ENCODE measurements at regions not wholly inside any gene's neighbourhood (a gene's known extent, or its start where the extent isn't known, plus 50 kb on each side); places are given as distances from the start of the nearest gene placed in this dataset.

- no peaks in the 10 kb centered on the region for H3K9me3 ChIP-seq
- intact Hi-C loops (cut with DNase I; ENCODE audit: low total_unique reads), result no loop called here
- no peak for TF ChIP-seq CTCF (IDR thresholded peaks at IDR 0.05)
- H3K36me3 ChIP-seq, result no peaks in the 10 kb centered on the region
- H3K27me3 ChIP-seq, result no peaks in the 10 kb centered on the region
- no peak for DNase-seq
- H3K4me1 ChIP-seq, result no peaks in the 10 kb centered on the region
- H3K4me3 ChIP-seq, result no peak overlapping the region
- no peak overlapping the region for H3K27ac ChIP-seq
Measured at GRCh38 chr12:97899956-97900355, 437.4 kb downstream of the RMST start.

- DNase-seq, result no peak
- Histone ChIP-seq H3K27me3 (no peaks in the 10 kb centered on the region), H3K4me1 (no peaks in the 10 kb centered on the region), H3K9me3 (no peaks in the 10 kb centered on the region), H3K36me3 (no peaks in the 10 kb centered on the region), H3K27ac (no peak overlapping the region), H3K4me3 (no peak overlapping the region)
- intact Hi-C loops (cut with DNase I; ENCODE audit: low total_unique reads), result no loop called here
- TF ChIP-seq CTCF (IDR thresholded peaks at IDR 0.05), result no peak
Measured at GRCh38 chr12:97903356-97903755, 440.8 kb downstream of the RMST start.

- Histone ChIP-seq H3K4me3 (no peak overlapping the region), H3K27me3 (no peaks in the 10 kb centered on the region), H3K36me3 (no peaks in the 10 kb centered on the region), H3K9me3 (no peaks in the 10 kb centered on the region), H3K4me1 (no peaks in the 10 kb centered on the region), H3K27ac (no peak overlapping the region)
- no peak for TF ChIP-seq CTCF (IDR thresholded peaks at IDR 0.05)
- DNase-seq, result no peak
- intact Hi-C loops (cut with DNase I; ENCODE audit: low total_unique reads), result no loop called here
Measured at GRCh38 chr12:97907504-97907903, 444.9 kb downstream of the RMST start.

- TF ChIP-seq CTCF (IDR thresholded peaks at IDR 0.05), result no peak
- H3K9me3 ChIP-seq, result no peaks in the 10 kb centered on the region
- intact Hi-C loops (cut with DNase I; ENCODE audit: low total_unique reads), result no loop called here
- H3K4me3 ChIP-seq, result no peak overlapping the region
- H3K27me3 ChIP-seq, result no peaks in the 10 kb centered on the region
- no peak for DNase-seq
- H3K27ac ChIP-seq, result no peak overlapping the region
- no peaks in the 10 kb centered on the region for H3K36me3 ChIP-seq
- no peaks in the 10 kb centered on the region for H3K4me1 ChIP-seq
Measured at GRCh38 chr12:97910559-97910958, 448.0 kb downstream of the RMST start.

- Histone ChIP-seq H3K36me3 (no peaks in the 10 kb centered on the region), H3K4me3 (no peak overlapping the region), H3K9me3 (no peaks in the 10 kb centered on the region), H3K4me1 (no peaks in the 10 kb centered on the region), H3K27ac (no peak overlapping the region), H3K27me3 (no peaks in the 10 kb centered on the region)
- intact Hi-C loops (cut with DNase I; ENCODE audit: low total_unique reads), result no loop called here
- TF ChIP-seq CTCF (IDR thresholded peaks at IDR 0.05), result no peak
- peak; percentile 69 to 80 for DNase-seq
Measured at GRCh38 chr12:97912943-97913342, 450.3 kb downstream of the RMST start.

All from tibial artery (tissue), 4 donors.